Gastrocnemius medialis (tissue), 4 donors: ENCODE measurements at regions not wholly inside any gene's neighbourhood (a gene's known extent, or its start where the extent isn't known, plus 50 kb on each side); places are given as distances from the start of the nearest gene placed in this dataset.

ENCODE experiments used
- ATAC-seq, 2 donors: fragments of 150-250 bp; one replicate each; pipeline ENCODE4 v1.9.1; 2016
- DNase-seq, 2 donors: peaks; one replicate each; pipeline ENCODE4 v3.0.0-alpha.2; 2019
- H3K27ac ChIP-seq, 4 donors: fragments of 200-600 bp; sonication (generic); 1 replicate in 1 of 4; 2 replicates in 3 of 4; pipeline ENCODE4 v1.5.1; 2016 to 2018; ENCODE audit warnings: mild to moderate bottlenecking in 2 of 4, moderate library complexity in 1 of 4
- H3K27me3 ChIP-seq, 3 donors: fragments of 200-600 bp; sonication (generic) in 2 of 3; 1 replicate in 1 of 3; 2 replicates in 2 of 3; pipeline versions ENCODE4 v1.5.1 to v1.6.0; 2016 to 2019; ENCODE audit warnings: mild to moderate bottlenecking in 1 of 3, moderate library complexity in 1 of 3
- H3K36me3 ChIP-seq, 2 donors: fragments of 200-600 bp; sonication (generic) in 1 of 2; one replicate each; pipeline ENCODE4 v1.5.1; 2017 to 2018
- H3K4me1 ChIP-seq, 2 donors: fragments of 200-600 bp; sonication (generic) in 1 of 2; one replicate each; pipeline ENCODE4 v1.5.1; 2016 to 2017; ENCODE audit warnings: mild to moderate bottlenecking in 2 of 2
- H3K4me3 ChIP-seq, 4 donors: fragments of 200-600 bp; sonication (generic) in 3 of 4; 1 replicate in 1 of 4; 2 replicates in 3 of 4; pipeline ENCODE4 v1.5.1; 2016 to 2019; ENCODE audit warnings: mild to moderate bottlenecking in 2 of 4
- H3K9me3 ChIP-seq, 3 donors: fragments of 200-600 bp; sonication (generic) in 2 of 3; 1 replicate in 1 of 3; 2 replicates in 2 of 3; pipeline ENCODE4 v1.5.1; 2016 to 2019
- CTCF ChIP-seq, 5 experiments: fragments of 450-650 bp in 3 of 5; fragments of 200-600 bp in 2 of 5; sonication (generic) in 2 of 5; IDR thresholded peaks in 4 of 5; conservative IDR thresholded peaks in 1 of 5; 1 replicate in 4 of 5; 2 replicates in 1 of 5; pipeline ENCODE4 v1.5.1; 2016 to 2019; ENCODE audit warnings: antibody characterized with exemption in 5 of 5, mild to moderate bottlenecking in 3 of 5, moderate library complexity in 3 of 5
- POLR2A ChIP-seq, 2 donors: fragments of 450-650 bp; IDR thresholded peaks; one replicate each; pipeline ENCODE4 v1.6.1; 2017; ENCODE audit warnings: antibody characterized with exemption in 2 of 2, mild to moderate bottlenecking in 2 of 2, moderate library complexity in 2 of 2
- in situ Hi-C, 4 donors: fragments of 200-750 bp; cut with MboI; loops; one replicate each; pipeline versions ENCODE4 v1.15.0 to v1.8.0; 2017; ENCODE audit warnings: low sequenced_read_pairs in 4 of 4
- intact Hi-C: fragments of 100-400 bp; cut with DNase I; formaldehyde crosslinking; loops from one replicate; pipeline ENCODE4 v1.15.1; 2023; ENCODE audit warnings: low total_unique reads

- in situ Hi-C loops: no loop called here
- no peak overlapping the region for H3K27ac ChIP-seq
- H3K4me3 ChIP-seq: no peak overlapping the region
- intact Hi-C loops: no loop called here
- H3K4me1 ChIP-seq: no peaks in the 10 kb centered on the region
- no peaks in the 10 kb centered on the region for H3K36me3 ChIP-seq
- TF ChIP-seq CTCF (IDR thresholded peaks at IDR 0.05 in 4 of 5, conservative IDR thresholded peaks at IDR 0.05 in 1 of 5): no peak
- TF ChIP-seq POLR2A (IDR thresholded peaks at IDR 0.05): no peak
- H3K27me3 ChIP-seq: no peaks in the 10 kb centered on the region
- DNase-seq (no peak), ATAC-seq (no peak)
- H3K9me3 ChIP-seq: no peaks in the 10 kb centered on the region
Observed at GRCh38 chr5:8954801-8955200, 591.1 kb downstream of the SEMA5A start.

GRCh38 chr5:8956659-8957058 is 589.2 kb downstream of the SEMA5A start:
- intact Hi-C loops (no loop called here), in situ Hi-C loops (no loop called here)
- Histone ChIP-seq H3K36me3 (no peaks in the 10 kb centered on the region), H3K27ac (no peak overlapping the region), H3K9me3 (no peaks in the 10 kb centered on the region), H3K27me3 (no peaks in the 10 kb centered on the region), H3K4me1 (no peaks in the 10 kb centered on the region), H3K4me3 (no peak overlapping the region)
- DNase-seq: no peak
- no peak for ATAC-seq
- TF ChIP-seq POLR2A (IDR thresholded peaks at IDR 0.05): no peak
- TF ChIP-seq CTCF (IDR thresholded peaks at IDR 0.05 in 4 of 5, conservative IDR thresholded peaks at IDR 0.05 in 1 of 5): no peak

GRCh38 chr5:8958602-8959001 is 587.3 kb downstream of the SEMA5A start:
- Histone ChIP-seq H3K27ac (no peak overlapping the region), H3K4me1 (no peaks in the 10 kb centered on the region), H3K27me3 (no peaks in the 10 kb centered on the region), H3K4me3 (no peak overlapping the region), H3K9me3 (no peaks in the 10 kb centered on the region), H3K36me3 (no peaks in the 10 kb centered on the region)
- in situ Hi-C loops: no loop called here
- intact Hi-C loops: no loop called here
- no peak for ATAC-seq
- no peak for TF ChIP-seq POLR2A (IDR thresholded peaks at IDR 0.05)
- no peak for TF ChIP-seq CTCF (IDR thresholded peaks at IDR 0.05 in 4 of 5, conservative IDR thresholded peaks at IDR 0.05 in 1 of 5)
- DNase-seq: no peak

- Histone ChIP-seq H3K27me3 (no peaks in the 10 kb centered on the region), H3K27ac (no peak overlapping the region), H3K4me1 (no peaks in the 10 kb centered on the region), H3K9me3 (no peaks in the 10 kb centered on the region), H3K4me3 (no peak overlapping the region), H3K36me3 (no peaks in the 10 kb centered on the region)
- intact Hi-C loops (no loop called here), in situ Hi-C loops (no loop called here)
- ATAC-seq: no peak
- no peak for DNase-seq
- no peak for TF ChIP-seq POLR2A (IDR thresholded peaks at IDR 0.05)
- no peak for TF ChIP-seq CTCF (IDR thresholded peaks at IDR 0.05 in 4 of 5, conservative IDR thresholded peaks at IDR 0.05 in 1 of 5)
Observed at GRCh38 chr5:8961219-8961618, 584.7 kb downstream of the SEMA5A start.

GRCh38 chr5:8961956-8962355 is 583.9 kb downstream of the SEMA5A start:
- in situ Hi-C loops: no loop called here
- TF ChIP-seq CTCF (IDR thresholded peaks at IDR 0.05 in 4 of 5, conservative IDR thresholded peaks at IDR 0.05 in 1 of 5) (no peak), POLR2A (IDR thresholded peaks at IDR 0.05) (no peak)
- Histone ChIP-seq H3K27ac (no peak overlapping the region), H3K27me3 (no peaks in the 10 kb centered on the region), H3K4me1 (no peaks in the 10 kb centered on the region), H3K4me3 (no peak overlapping the region), H3K9me3 (no peaks in the 10 kb centered on the region), H3K36me3 (no peaks in the 10 kb centered on the region)
- intact Hi-C loops: no loop called here
- ATAC-seq (no peak), DNase-seq (no peak)
